Thoracic aorta (tissue), 2 donors: ENCODE measurements at regions not wholly inside any gene's neighbourhood (a gene's known extent, or its start where the extent isn't known, plus 50 kb on each side); places are given as distances from the start of the nearest gene placed in this dataset.
"Not testable (repeated sequence)": the region's sequence is repeated elsewhere in the genome, so short reads cannot be mapped to it uniquely, and the experiment has no call there.

Experiments
- ATAC-seq: fragments of 150-250 bp; one replicate; pipeline ENCODE4 v1.8.0; 2017; ENCODE audit warnings: low read depth; ENCODE audit not compliant: insufficient number of reproducible peaks, low FRiP score
- DNase-seq: peaks from one replicate; pipeline ENCODE4 v3.0.0-alpha.2; 2020; ENCODE audit warnings: low spot score
- H3K27ac ChIP-seq, 2 donors: fragments of 200-600 bp; sonication (generic); 1 replicate in 1 of 2; 2 replicates in 1 of 2; pipeline ENCODE4 v1.5.1; 2016; ENCODE audit warnings: mild to moderate bottlenecking in 2 of 2, moderate library complexity in 2 of 2
- H3K27me3 ChIP-seq: fragments of 200-600 bp; sonication (generic); replicated peaks from 2 replicates; pipeline ENCODE4 v1.6.0; 2016; ENCODE audit warnings: mild to moderate bottlenecking; ENCODE audit not compliant: insufficient read depth
- H3K36me3 ChIP-seq: fragments of 200-600 bp; sonication (generic); one replicate; pipeline ENCODE4 v1.5.1; 2016
- H3K4me1 ChIP-seq, 2 donors: fragments of 200-600 bp; sonication (generic); 1 replicate in 1 of 2; 2 replicates in 1 of 2; pipeline versions ENCODE4 v1.5.1 to v1.6.0; 2016; ENCODE audit warnings: low read depth in 2 of 2, mild to moderate bottlenecking in 1 of 2; ENCODE audit not compliant: control insufficient read depth in 1 of 2
- H3K4me3 ChIP-seq: fragments of 200-600 bp; sonication (generic); 2 replicates; pipeline ENCODE4 v1.5.1; 2016; ENCODE audit warnings: mild to moderate bottlenecking
- H3K9me3 ChIP-seq: fragments of 200-600 bp; sonication (generic); 2 replicates; pipeline ENCODE4 v1.5.1; 2016
- CTCF ChIP-seq: fragments of 200-600 bp; sonication (generic); IDR thresholded peaks from one replicate; pipeline ENCODE4 v1.5.1; 2019; ENCODE audit warnings: antibody characterized with exemption

GRCh38 chr14:76293221-76293620, 82.7 kb upstream of the ESRRB start:
- TF ChIP-seq CTCF: no peak
- no peaks in the 10 kb centered on the region for H3K27me3 ChIP-seq
- H3K4me1 ChIP-seq: no peaks in the 10 kb centered on the region
- no peaks in the 10 kb centered on the region for H3K9me3 ChIP-seq
- DNase-seq (no peak), ATAC-seq (no peak)
- H3K4me3 ChIP-seq: no peak overlapping the region
- H3K36me3 ChIP-seq: no peaks in the 10 kb centered on the region
- H3K27ac ChIP-seq: no peak overlapping the region

DNA sequence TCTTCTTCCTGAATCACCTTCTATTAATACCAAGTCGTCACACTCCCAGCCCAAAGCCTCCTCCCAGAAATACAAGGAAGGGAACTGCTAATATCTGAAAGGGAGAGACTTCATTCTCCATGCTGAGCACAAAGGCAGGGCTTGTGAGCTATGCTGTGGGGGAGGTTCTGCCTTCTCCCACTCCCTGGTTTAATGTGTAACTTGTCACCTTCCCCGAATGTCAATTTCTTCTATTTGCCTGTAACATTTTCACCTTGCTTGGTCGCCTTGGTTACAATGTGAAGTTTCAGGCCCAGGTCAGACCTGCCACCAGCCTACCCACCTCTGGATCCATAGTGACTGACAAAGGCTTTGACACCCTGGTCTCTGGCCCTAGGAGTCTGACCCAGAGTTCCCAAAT, 82.0 kb upstream of the ESRRB start:
- no peak for TF ChIP-seq CTCF
- ATAC-seq (no peak), DNase-seq (no peak)
- H3K9me3 ChIP-seq: no peaks in the 10 kb centered on the region
- no peaks in the 10 kb centered on the region for H3K4me1 ChIP-seq
- H3K4me3 ChIP-seq: no peak overlapping the region
- no peaks in the 10 kb centered on the region for H3K27me3 ChIP-seq
- no peak overlapping the region for H3K27ac ChIP-seq
- H3K36me3 ChIP-seq: no peaks in the 10 kb centered on the region

DNA sequence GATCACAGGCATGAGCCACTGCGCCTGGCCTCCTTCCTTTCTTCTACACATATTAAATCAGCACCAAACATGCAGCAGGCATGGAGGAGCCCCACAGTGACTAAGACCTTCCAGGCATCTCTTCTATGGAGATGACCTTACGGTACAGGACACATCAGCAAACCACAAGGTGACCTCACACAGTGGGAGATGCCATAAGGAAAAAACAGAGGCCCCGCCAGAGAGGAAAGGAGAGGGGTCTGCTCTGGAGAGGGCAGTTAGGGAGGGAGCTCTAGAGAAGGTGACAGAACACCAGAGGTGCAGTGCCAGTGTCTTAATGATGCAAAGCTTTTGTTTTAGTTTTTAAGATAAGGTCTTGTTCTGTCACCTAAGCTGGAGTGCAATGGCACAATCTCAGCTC, 81.1 kb upstream of the ESRRB start:
- Histone ChIP-seq H3K36me3 (no peaks in the 10 kb centered on the region), H3K4me1 (no peaks in the 10 kb centered on the region), H3K9me3 (no peaks in the 10 kb centered on the region), H3K4me3 (no peak overlapping the region), H3K27ac (no peak overlapping the region), H3K27me3 (no peaks in the 10 kb centered on the region)
- DNase-seq (no peak), ATAC-seq (no peak)
- TF ChIP-seq CTCF: no peak

GRCh38 chr14:76298896-76299295, 77.0 kb upstream of the ESRRB start:
- no peak overlapping the region for H3K4me3 ChIP-seq
- H3K9me3 ChIP-seq: no peaks in the 10 kb centered on the region
- ATAC-seq (no peak), DNase-seq (no peak)
- no peaks in the 10 kb centered on the region for H3K27me3 ChIP-seq
- no peaks in the 10 kb centered on the region for H3K36me3 ChIP-seq
- no peaks in the 10 kb centered on the region for H3K4me1 ChIP-seq
- no peak for TF ChIP-seq CTCF
- no peak overlapping the region for H3K27ac ChIP-seq

GRCh38 chr14:76303188-76303587, 72.7 kb upstream of the ESRRB start:
- not testable (repeated sequence) for DNase-seq, H3K4me3 ChIP-seq, H3K36me3 ChIP-seq, ATAC-seq, H3K27ac ChIP-seq, H3K27me3 ChIP-seq, H3K4me1 ChIP-seq, H3K9me3 ChIP-seq

DNA sequence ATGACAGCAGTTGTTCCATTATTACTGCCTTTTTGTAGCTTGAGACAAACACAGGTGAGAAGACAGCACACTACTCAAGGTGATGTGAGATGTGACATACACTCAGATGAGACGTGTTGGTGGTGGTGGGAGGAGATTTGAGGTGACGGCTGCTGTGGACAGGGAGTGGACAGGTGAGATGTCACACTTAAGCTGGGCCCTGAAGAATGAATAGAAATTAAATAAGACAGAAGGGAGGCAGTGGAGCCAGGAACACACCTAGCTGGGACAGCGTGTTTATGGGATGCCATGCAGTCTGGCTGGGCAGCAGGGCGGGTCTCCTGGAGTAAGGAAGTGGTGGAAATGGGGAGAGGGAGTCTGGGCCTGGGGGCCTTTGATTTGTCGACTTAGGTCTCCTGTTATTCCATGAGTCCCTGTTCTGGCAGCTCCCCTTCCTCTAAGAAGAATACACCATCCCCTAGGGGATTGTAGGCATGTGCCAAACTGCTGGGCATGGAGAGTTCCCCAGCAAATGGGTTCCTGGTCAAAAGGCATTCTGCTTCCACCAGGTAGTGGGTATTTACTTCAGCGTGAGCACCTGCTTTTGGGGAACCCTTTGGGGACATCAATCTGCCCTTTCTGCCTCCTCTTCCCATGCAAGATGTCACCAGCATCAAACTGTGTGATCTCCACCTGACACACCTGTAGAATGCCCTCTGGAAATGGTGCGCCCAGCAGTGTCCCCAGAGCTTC, 71.2 kb upstream of the ESRRB start:
- no peak for DNase-seq
- no peak for ATAC-seq
- Histone ChIP-seq H3K9me3 (no peaks in the 10 kb centered on the region), H3K4me3 (no peak overlapping the region), H3K4me1 (peaks cover 0 to 1% of the 10 kb centered on the region in 2 donors), H3K27me3 (no peaks in the 10 kb centered on the region), H3K36me3 (no peaks in the 10 kb centered on the region), H3K27ac (no peak overlapping the region)
- TF ChIP-seq CTCF: no peak
